ENCODE measurements at regions not wholly inside any gene's neighbourhood (a gene's known extent, or its start where the extent isn't known, plus 50 kb on each side); places are given as distances from the start of the nearest gene placed in this dataset.

- Histone ChIP-seq H3K79me2 (ENCODE audit: low read depth) (no peaks in the 10 kb centered on the region), H2AFZ (no peak overlapping the region), H4K20me1 (ENCODE audit: insufficient read depth) (no peaks in the 10 kb centered on the region), H3K4me1 (replicated peaks; ENCODE audit: insufficient read depth) (no peaks in the 10 kb centered on the region), H3K27me3 (ENCODE audit: insufficient read depth, low read depth) (peaks cover 91% of the 10 kb centered on the region), H3K9me2 (ENCODE audit: insufficient read depth) (no peaks in the 10 kb centered on the region), H3K4me3 (no peak overlapping the region), H3K9me3 (ENCODE audit: insufficient read depth, low read depth) (no peaks in the 10 kb centered on the region), H3F3A (ENCODE audit: insufficient read depth, low read depth) (no peaks in the 10 kb centered on the region), H3K36me3 (ENCODE audit: low read depth) (no peaks in the 10 kb centered on the region), H3K4me2 (no peak overlapping the region), H3K27ac (no peak overlapping the region)
- DNase-seq, result no peak
- intact Hi-C loops (cut with micrococcal nuclease; ENCODE audit: unreplicated experiment), result no loop called here
- BruUV-seq (replicated peaks), result no TSS peak
- POLR2A ChIA-PET (ENCODE audit: unreplicated experiment), result no interaction called here
- no peak for TF ChIP-seq EZH2 (IDR thresholded peaks at IDR 0.05; ENCODE audit: low read depth)
- TF ChIP-seq, protein P1, sequence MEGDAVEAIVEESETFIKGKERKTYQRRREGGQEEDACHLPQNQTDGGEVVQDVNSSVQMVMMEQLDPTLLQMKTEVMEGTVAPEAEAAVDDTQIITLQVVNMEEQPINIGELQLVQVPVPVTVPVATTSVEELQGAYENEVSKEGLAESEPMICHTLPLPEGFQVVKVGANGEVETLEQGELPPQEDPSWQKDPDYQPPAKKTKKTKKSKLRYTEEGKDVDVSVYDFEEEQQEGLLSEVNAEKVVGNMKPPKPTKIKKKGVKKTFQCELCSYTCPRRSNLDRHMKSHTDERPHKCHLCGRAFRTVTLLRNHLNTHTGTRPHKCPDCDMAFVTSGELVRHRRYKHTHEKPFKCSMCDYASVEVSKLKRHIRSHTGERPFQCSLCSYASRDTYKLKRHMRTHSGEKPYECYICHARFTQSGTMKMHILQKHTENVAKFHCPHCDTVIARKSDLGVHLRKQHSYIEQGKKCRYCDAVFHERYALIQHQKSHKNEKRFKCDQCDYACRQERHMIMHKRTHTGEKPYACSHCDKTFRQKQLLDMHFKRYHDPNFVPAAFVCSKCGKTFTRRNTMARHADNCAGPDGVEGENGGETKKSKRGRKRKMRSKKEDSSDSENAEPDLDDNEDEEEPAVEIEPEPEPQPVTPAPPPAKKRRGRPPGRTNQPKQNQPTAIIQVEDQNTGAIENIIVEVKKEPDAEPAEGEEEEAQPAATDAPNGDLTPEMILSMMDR (conservative IDR thresholded peaks at IDR 0.05), result no peak
- CTCF ChIA-PET, result no interaction called here
These were observed 89.9 kb downstream of the BARX1 start for GRCh38 chr9:93865245-93865644.

DNA sequence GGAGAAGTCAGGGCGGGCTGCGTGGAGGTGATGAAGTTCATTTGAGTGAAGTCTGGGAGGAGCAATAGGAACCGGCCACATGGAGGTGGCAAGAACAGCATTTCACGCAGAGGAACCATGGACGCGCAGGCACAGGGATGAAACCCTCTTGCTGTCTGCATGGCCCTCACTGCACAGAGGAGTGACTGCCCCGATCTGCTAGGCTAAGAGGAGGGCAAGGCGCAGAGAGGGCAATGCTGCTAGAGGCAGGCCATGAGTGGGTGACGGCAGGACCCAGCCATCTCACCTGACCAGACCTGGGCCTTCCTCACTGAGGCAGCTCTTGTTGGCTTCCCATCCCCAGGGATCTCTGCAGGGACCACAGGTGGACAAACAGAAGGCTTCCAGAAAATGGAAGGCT, 90.3 kb downstream of the BARX1 start:
- intact Hi-C loops (cut with micrococcal nuclease; ENCODE audit: unreplicated experiment), result no loop called here
- Histone ChIP-seq H3K4me3 (no peak overlapping the region), H3K4me1 (replicated peaks; ENCODE audit: insufficient read depth) (no peaks in the 10 kb centered on the region), H4K20me1 (ENCODE audit: insufficient read depth) (no peaks in the 10 kb centered on the region), H3K9me3 (ENCODE audit: insufficient read depth, low read depth) (no peaks in the 10 kb centered on the region), H3K27ac (no peak overlapping the region), H3K27me3 (ENCODE audit: insufficient read depth, low read depth) (peaks cover 91% of the 10 kb centered on the region), H3K79me2 (ENCODE audit: low read depth) (no peaks in the 10 kb centered on the region), H3K36me3 (ENCODE audit: low read depth) (no peaks in the 10 kb centered on the region), H2AFZ (no peak overlapping the region), H3K9me2 (ENCODE audit: insufficient read depth) (no peaks in the 10 kb centered on the region), H3F3A (ENCODE audit: insufficient read depth, low read depth) (no peaks in the 10 kb centered on the region), H3K4me2 (no peak overlapping the region)
- ChIA-PET POLR2A (ENCODE audit: unreplicated experiment) (no interaction called here), CTCF (no interaction called here)
- TF ChIP-seq, protein P1 (conservative IDR thresholded peaks at IDR 0.05), result no peak
- BruUV-seq (replicated peaks), result no TSS peak
- DNase-seq, result no peak

DNA sequence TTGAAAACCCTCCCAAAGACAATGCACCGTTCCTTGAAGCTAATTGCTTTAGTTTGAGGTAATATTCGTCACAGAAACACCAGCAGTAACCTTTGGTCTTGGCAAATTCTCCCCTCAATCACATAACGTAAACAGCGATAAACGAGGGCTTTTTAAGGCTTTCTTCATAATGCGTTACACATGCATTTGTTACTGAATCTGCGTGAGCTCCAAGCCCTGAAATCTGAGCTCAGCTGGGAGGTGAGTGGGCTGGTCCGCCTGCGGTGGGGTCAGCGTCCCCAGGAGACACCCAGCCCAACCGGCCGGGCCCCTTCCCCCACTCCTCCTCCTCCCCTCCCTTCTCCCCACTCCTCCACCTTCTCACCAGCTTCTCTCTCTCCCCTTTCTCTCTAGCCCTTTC, 91.1 kb downstream of the BARX1 start:
- no peaks in the 10 kb centered on the region for H3F3A ChIP-seq (ENCODE audit: insufficient read depth, low read depth)
- TF ChIP-seq, protein P1 (conservative IDR thresholded peaks at IDR 0.05), result no peak
- no peak for TF ChIP-seq EZH2 (IDR thresholded peaks at IDR 0.05; ENCODE audit: low read depth)
- no peak overlapping the region for H3K4me3 ChIP-seq
- H3K4me2 ChIP-seq, result no peak overlapping the region
- H3K4me1 ChIP-seq (replicated peaks; ENCODE audit: insufficient read depth), result no peaks in the 10 kb centered on the region
- intact Hi-C loops (cut with micrococcal nuclease; ENCODE audit: unreplicated experiment), result no loop called here
- peaks cover 91% of the 10 kb centered on the region for H3K27me3 ChIP-seq (ENCODE audit: insufficient read depth, low read depth)
- no peak overlapping the region for H2AFZ ChIP-seq
- CTCF ChIA-PET, result no interaction called here
- H3K9me3 ChIP-seq (ENCODE audit: insufficient read depth, low read depth), result no peaks in the 10 kb centered on the region
- no peak for DNase-seq
- POLR2A ChIA-PET (ENCODE audit: unreplicated experiment), result no interaction called here
- H3K27ac ChIP-seq, result no peak overlapping the region
- no peaks in the 10 kb centered on the region for H3K79me2 ChIP-seq (ENCODE audit: low read depth)
- H3K9me2 ChIP-seq (ENCODE audit: insufficient read depth), result no peaks in the 10 kb centered on the region
- H4K20me1 ChIP-seq (ENCODE audit: insufficient read depth), result no peaks in the 10 kb centered on the region
- BruUV-seq (replicated peaks), result no TSS peak
- no peaks in the 10 kb centered on the region for H3K36me3 ChIP-seq (ENCODE audit: low read depth)
